ENCODE measurements at regions not wholly inside any gene's neighbourhood (a gene's known extent, or its start where the extent isn't known, plus 50 kb on each side); places are given as distances from the start of the nearest gene placed in this dataset.

GRCh38 chr2:38446418-38446817 is 69.3 kb upstream of the ATL2 start:
- no peaks in the 10 kb centered on the region for H3K36me3 Mint-ChIP-seq
- H3K9me3 Mint-ChIP-seq = no peaks in the 10 kb centered on the region
- no peak for ATAC-seq
- peaks cover 15% of the 10 kb centered on the region for H3K27me3 Mint-ChIP-seq
- no peaks in the 10 kb centered on the region for H3K4me1 Mint-ChIP-seq
- H3K27ac Mint-ChIP-seq = no peak overlapping the region
- H3K4me3 Mint-ChIP-seq = no peak overlapping the region

- Mint-ChIP-seq H3K4me3 (no peak overlapping the region), H3K36me3 (no peaks in the 10 kb centered on the region), H3K27ac (no peak overlapping the region), H3K9me3 (no peaks in the 10 kb centered on the region), H3K27me3 (peaks cover 23% of the 10 kb centered on the region), H3K4me1 (no peaks in the 10 kb centered on the region)
- ATAC-seq = no peak
These were observed 67.2 kb upstream of the ATL2 start for GRCh38 chr2:38444247-38444646.

GRCh38 chr2:38442643-38443541 is 65.8 kb upstream of the ATL2 start:
- Mint-ChIP-seq H3K4me1 (no peaks in the 10 kb centered on the region), H3K36me3 (no peaks in the 10 kb centered on the region), H3K27ac (no peak overlapping the region), H3K4me3 (no peak overlapping the region), H3K9me3 (no peaks in the 10 kb centered on the region), H3K27me3 (peaks cover 23% of the 10 kb centered on the region)
- ATAC-seq = no peak

GRCh38 chr2:38441346-38441745 is 64.3 kb upstream of the ATL2 start:
- ATAC-seq = no peak
- H3K27me3 Mint-ChIP-seq = peaks cover 23% of the 10 kb centered on the region
- H3K4me3 Mint-ChIP-seq = no peak overlapping the region
- H3K4me1 Mint-ChIP-seq = no peaks in the 10 kb centered on the region
- no peaks in the 10 kb centered on the region for H3K9me3 Mint-ChIP-seq
- no peak overlapping the region for H3K27ac Mint-ChIP-seq
- no peaks in the 10 kb centered on the region for H3K36me3 Mint-ChIP-seq

GRCh38 chr2:38440655-38441054 is 63.6 kb upstream of the ATL2 start:
- Mint-ChIP-seq H3K36me3 (no peaks in the 10 kb centered on the region), H3K27me3 (peaks cover 23% of the 10 kb centered on the region), H3K4me3 (no peak overlapping the region), H3K4me1 (no peaks in the 10 kb centered on the region), H3K27ac (no peak overlapping the region), H3K9me3 (no peaks in the 10 kb centered on the region)
- no peak for ATAC-seq

GRCh38 chr2:38439863-38440262 is 62.8 kb upstream of the ATL2 start:
- Mint-ChIP-seq H3K4me3 (no peak overlapping the region), H3K4me1 (no peaks in the 10 kb centered on the region), H3K36me3 (no peaks in the 10 kb centered on the region), H3K27ac (no peak overlapping the region), H3K9me3 (no peaks in the 10 kb centered on the region), H3K27me3 (peaks cover 23% of the 10 kb centered on the region)
- ATAC-seq = no peak

GRCh38 chr2:38438883-38439612 is 62.0 kb upstream of the ATL2 start:
- no peaks in the 10 kb centered on the region for H3K4me1 Mint-ChIP-seq

GRCh38 chr2:38438133-38438882 is 61.2 kb upstream of the ATL2 start:
- Mint-ChIP-seq H3K9me3 (no peaks in the 10 kb centered on the region), H3K4me3 (no peak overlapping the region), H3K27me3 (peaks cover 23% of the 10 kb centered on the region), H3K36me3 (no peaks in the 10 kb centered on the region), H3K27ac (no peak overlapping the region), H3K4me1 (no peaks in the 10 kb centered on the region)
- no peak for ATAC-seq

More at GRCh38 chr2:38438883-38439612, 62.0 kb upstream of the ATL2 start:
- peak; percentile 69 for ATAC-seq
- H3K27ac Mint-ChIP-seq = no peak overlapping the region
- no peak overlapping the region for H3K4me3 Mint-ChIP-seq
- no peaks in the 10 kb centered on the region for H3K36me3 Mint-ChIP-seq
- H3K9me3 Mint-ChIP-seq = no peaks in the 10 kb centered on the region
- peaks cover 23% of the 10 kb centered on the region for H3K27me3 Mint-ChIP-seq

GRCh38 chr2:38436227-38436664 is 59.2 kb upstream of the ATL2 start:
- Mint-ChIP-seq H3K4me1 (no peaks in the 10 kb centered on the region), H3K36me3 (no peaks in the 10 kb centered on the region), H3K4me3 (no peak overlapping the region), H3K9me3 (no peaks in the 10 kb centered on the region), H3K27ac (no peak overlapping the region), H3K27me3 (peaks cover 7% of the 10 kb centered on the region)
- no peak for ATAC-seq

- Mint-ChIP-seq H3K36me3 (no peaks in the 10 kb centered on the region), H3K27ac (no peak overlapping the region), H3K4me1 (no peaks in the 10 kb centered on the region), H3K4me3 (no peak overlapping the region), H3K9me3 (no peaks in the 10 kb centered on the region), H3K27me3 (peaks cover 2% of the 10 kb centered on the region)
- ATAC-seq = no peak
These were observed 58.7 kb upstream of the ATL2 start for GRCh38 chr2:38435775-38436174.

- Mint-ChIP-seq H3K27me3 (no peaks in the 10 kb centered on the region), H3K36me3 (no peaks in the 10 kb centered on the region), H3K4me1 (no peaks in the 10 kb centered on the region), H3K9me3 (no peaks in the 10 kb centered on the region), H3K4me3 (no peak overlapping the region), H3K27ac (no peak overlapping the region)
- no peak for ATAC-seq
These were observed 57.5 kb upstream of the ATL2 start for GRCh38 chr2:38434595-38434994.

GRCh38 chr2:38433607-38433975 is 56.5 kb upstream of the ATL2 start:
- H3K4me1 Mint-ChIP-seq = no peaks in the 10 kb centered on the region
- no peak for ATAC-seq
- H3K36me3 Mint-ChIP-seq = no peaks in the 10 kb centered on the region
- H3K9me3 Mint-ChIP-seq = no peaks in the 10 kb centered on the region
- H3K4me3 Mint-ChIP-seq = no peak overlapping the region
- no peak overlapping the region for H3K27ac Mint-ChIP-seq
- H3K27me3 Mint-ChIP-seq = peaks cover 5% of the 10 kb centered on the region

- ATAC-seq = no peak
- Mint-ChIP-seq H3K27me3 (peaks cover 11% of the 10 kb centered on the region), H3K9me3 (no peaks in the 10 kb centered on the region), H3K4me1 (no peaks in the 10 kb centered on the region), H3K4me3 (no peak overlapping the region), H3K27ac (no peak overlapping the region), H3K36me3 (no peaks in the 10 kb centered on the region)
These were observed 55.9 kb upstream of the ATL2 start for GRCh38 chr2:38432820-38433606.

- Mint-ChIP-seq H3K27ac (no peak overlapping the region), H3K9me3 (no peaks in the 10 kb centered on the region), H3K36me3 (no peaks in the 10 kb centered on the region), H3K27me3 (peaks cover 27% of the 10 kb centered on the region), H3K4me1 (no peaks in the 10 kb centered on the region), H3K4me3 (no peak overlapping the region)
- no peak for ATAC-seq
These were observed 53.6 kb upstream of the ATL2 start for GRCh38 chr2:38430597-38431207.

All from stimulated activated memory B cell treated with anti-CD40 and anti-IgM and Interleukin-4, amounts not matched to agents 10 μg/mL and 1 μg/mL and 100 μg/mL, for 72 hours (primary cell).